ENCODE measurements at regions not wholly inside any gene's neighbourhood (a gene's known extent, or its start where the extent isn't known, plus 50 kb on each side); places are given as distances from the start of the nearest gene placed in this dataset.
A peak's percentile ranks its signal among the peaks of the same experiment; 100 is the strongest.

DNA sequence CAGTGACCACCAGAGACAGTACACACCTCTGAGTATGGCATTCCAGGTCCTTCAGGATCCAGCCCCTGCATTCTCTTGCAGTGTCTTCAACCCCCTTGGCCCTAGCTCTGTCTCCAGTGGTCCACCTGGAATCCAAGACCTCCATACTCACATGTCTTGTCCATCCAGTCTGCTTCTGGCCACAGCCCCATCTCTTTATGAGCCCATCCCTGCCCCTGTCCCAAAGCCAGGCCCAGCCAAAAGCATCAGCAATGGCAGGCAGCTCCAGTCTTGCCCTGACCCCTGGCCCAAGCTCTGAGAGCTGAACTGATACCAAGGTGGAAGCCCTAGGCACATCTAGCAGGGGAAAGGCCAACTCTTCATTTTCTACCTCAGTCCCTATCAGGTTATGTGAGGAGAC, 119.6 kb upstream of the PTPRT start:
- Histone ChIP-seq H3K27me3 (no peaks in the 10 kb centered on the region), H3K4me1 (no peaks in the 10 kb centered on the region), H3K4me3 (no peak overlapping the region), H3K9me3 (no peaks in the 10 kb centered on the region), H3K27ac (no peak overlapping the region), H3K36me3 (no peaks in the 10 kb centered on the region)
- peak in 1 of 2 donors; percentile 59 for DNase-seq (ENCODE audit: low spot score in 2 of 2)
- TF ChIP-seq POLR2A (IDR thresholded peaks at IDR 0.05) (no peak), EP300 (IDR thresholded peaks at IDR 0.05) (no peak), POLR2AphosphoS5 (IDR thresholded peaks at IDR 0.05) (no peak)
- TF ChIP-seq, protein P1, sequence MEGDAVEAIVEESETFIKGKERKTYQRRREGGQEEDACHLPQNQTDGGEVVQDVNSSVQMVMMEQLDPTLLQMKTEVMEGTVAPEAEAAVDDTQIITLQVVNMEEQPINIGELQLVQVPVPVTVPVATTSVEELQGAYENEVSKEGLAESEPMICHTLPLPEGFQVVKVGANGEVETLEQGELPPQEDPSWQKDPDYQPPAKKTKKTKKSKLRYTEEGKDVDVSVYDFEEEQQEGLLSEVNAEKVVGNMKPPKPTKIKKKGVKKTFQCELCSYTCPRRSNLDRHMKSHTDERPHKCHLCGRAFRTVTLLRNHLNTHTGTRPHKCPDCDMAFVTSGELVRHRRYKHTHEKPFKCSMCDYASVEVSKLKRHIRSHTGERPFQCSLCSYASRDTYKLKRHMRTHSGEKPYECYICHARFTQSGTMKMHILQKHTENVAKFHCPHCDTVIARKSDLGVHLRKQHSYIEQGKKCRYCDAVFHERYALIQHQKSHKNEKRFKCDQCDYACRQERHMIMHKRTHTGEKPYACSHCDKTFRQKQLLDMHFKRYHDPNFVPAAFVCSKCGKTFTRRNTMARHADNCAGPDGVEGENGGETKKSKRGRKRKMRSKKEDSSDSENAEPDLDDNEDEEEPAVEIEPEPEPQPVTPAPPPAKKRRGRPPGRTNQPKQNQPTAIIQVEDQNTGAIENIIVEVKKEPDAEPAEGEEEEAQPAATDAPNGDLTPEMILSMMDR (IDR thresholded peaks at IDR 0.05) = no peak

DNA sequence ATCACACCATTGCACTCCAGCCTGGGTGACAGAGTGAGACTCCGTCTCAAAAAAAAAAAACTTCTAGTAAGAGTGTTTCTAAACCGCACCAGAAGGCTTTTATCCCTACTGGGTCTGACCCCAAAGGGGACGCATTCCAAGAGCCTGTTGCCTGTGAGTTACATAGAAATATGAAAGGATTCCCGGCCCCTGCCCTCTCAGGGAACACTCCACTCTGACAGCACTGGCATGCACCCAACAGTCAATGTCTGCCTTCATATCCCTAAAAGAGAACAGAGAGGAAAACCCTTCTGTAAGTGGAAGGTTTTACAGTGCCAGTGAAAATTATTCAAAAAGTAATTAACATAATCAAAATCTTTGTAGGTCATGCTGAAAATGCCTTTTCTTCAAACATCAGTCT, 117.1 kb upstream of the PTPRT start:
- TF ChIP-seq POLR2A (IDR thresholded peaks at IDR 0.05) (no peak), POLR2AphosphoS5 (IDR thresholded peaks at IDR 0.05) (no peak), EP300 (IDR thresholded peaks at IDR 0.05) (no peak)
- TF ChIP-seq, protein P1 (IDR thresholded peaks at IDR 0.05) = no peak
- Histone ChIP-seq H3K4me1 (no peaks in the 10 kb centered on the region), H3K4me3 (no peak overlapping the region), H3K27ac (no peak overlapping the region), H3K36me3 (no peaks in the 10 kb centered on the region), H3K27me3 (no peaks in the 10 kb centered on the region), H3K9me3 (no peaks in the 10 kb centered on the region)
- 55% methylated on average over 4 of the region's 4 CpGs for WGBS
- no peak for DNase-seq (ENCODE audit: low spot score in 2 of 2)

DNA sequence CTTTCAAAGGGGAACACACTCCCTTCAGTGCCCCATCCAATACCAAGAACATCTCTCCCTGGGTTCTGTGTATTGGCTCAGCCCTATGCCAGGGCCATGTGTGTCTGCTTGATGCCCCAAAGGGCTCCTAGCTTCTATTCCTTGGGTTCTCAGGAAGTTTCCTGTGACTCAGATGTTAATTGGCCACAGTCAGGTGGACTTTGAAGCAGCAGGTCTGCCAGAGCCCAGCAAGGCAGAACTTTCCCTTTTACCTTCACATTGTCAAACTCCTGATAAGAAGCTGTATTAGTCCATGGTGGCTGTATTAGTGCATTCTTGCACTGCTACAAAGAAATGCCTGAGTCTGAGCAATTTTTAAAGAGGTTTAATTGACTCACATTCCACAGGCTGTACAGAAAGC, 116.0 kb upstream of the PTPRT start:
- Histone ChIP-seq H3K9me3 (no peaks in the 10 kb centered on the region), H3K4me3 (no peak overlapping the region), H3K27me3 (no peaks in the 10 kb centered on the region), H3K27ac (no peak overlapping the region), H3K4me1 (no peaks in the 10 kb centered on the region), H3K36me3 (no peaks in the 10 kb centered on the region)
- no peak for TF ChIP-seq EP300 (IDR thresholded peaks at IDR 0.05)
- no peak for TF ChIP-seq POLR2A (IDR thresholded peaks at IDR 0.05)
- TF ChIP-seq, protein P1 (IDR thresholded peaks at IDR 0.05) = no peak
- no peak for TF ChIP-seq POLR2AphosphoS5 (IDR thresholded peaks at IDR 0.05)
- peak in 1 of 2 donors; percentile 11 for DNase-seq (ENCODE audit: low spot score in 2 of 2)

DNA sequence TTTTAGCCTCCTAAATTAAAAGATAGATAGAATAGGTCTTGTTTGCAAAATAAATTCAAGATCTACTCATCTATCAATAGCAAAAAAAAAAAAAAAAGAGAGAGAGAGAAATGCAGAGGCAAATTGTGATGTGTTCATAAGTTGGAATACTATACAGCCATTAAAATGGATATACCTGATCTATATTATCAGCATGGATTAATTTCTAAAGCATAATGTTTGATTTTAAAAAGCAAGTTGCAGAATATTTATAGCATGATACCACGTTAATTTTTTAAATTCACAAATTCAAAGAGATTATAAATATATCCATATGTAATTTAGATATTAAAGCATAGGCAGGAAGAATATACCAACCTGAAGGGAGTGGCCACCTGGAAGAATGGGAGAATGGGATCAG, 114.9 kb upstream of the PTPRT start:
- no peak for DNase-seq (ENCODE audit: low spot score in 2 of 2)
- TF ChIP-seq, protein P1 (IDR thresholded peaks at IDR 0.05) = no peak
- TF ChIP-seq POLR2AphosphoS5 (IDR thresholded peaks at IDR 0.05) = no peak
- TF ChIP-seq POLR2A (IDR thresholded peaks at IDR 0.05) = no peak
- TF ChIP-seq EP300 (IDR thresholded peaks at IDR 0.05) = no peak
- WGBS = 89% methylated on average over 1 of the region's 1 CpG
- no peaks in the 10 kb centered on the region for H3K36me3 ChIP-seq
- no peaks in the 10 kb centered on the region for H3K4me1 ChIP-seq
- H3K9me3 ChIP-seq = no peaks in the 10 kb centered on the region
- H3K4me3 ChIP-seq = no peak overlapping the region
- H3K27me3 ChIP-seq = no peaks in the 10 kb centered on the region
- H3K27ac ChIP-seq = no peak overlapping the region

DNA sequence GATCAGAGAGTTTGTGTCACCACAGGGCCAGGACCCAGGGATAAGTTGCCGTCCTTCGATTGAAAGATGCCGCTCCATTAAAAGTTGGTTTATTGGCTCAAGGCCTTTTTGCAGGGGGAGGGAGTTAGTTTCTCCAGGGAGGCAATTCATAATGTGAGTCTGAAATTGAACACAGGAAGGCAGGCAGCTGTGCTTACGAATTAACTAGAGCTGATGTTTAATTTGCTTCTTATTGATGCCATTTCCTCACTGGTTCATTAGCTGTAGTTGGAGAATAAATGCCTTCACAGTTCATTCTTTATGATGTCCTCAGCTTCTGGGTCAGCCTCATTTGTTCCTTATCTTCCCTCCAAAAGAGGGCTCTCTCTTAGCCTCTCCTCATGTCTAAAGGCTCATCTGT, 113.2 kb upstream of the PTPRT start:
- 85% methylated on average over 4 of the region's 4 CpGs for WGBS
- H3K4me3 ChIP-seq = no peak overlapping the region
- H3K4me1 ChIP-seq = no peaks in the 10 kb centered on the region
- TF ChIP-seq POLR2AphosphoS5 (IDR thresholded peaks at IDR 0.05) = no peak
- TF ChIP-seq, protein P1 (IDR thresholded peaks at IDR 0.05) = no peak
- TF ChIP-seq EP300 (IDR thresholded peaks at IDR 0.05) = no peak
- no peak for TF ChIP-seq POLR2A (IDR thresholded peaks at IDR 0.05)
- peak in 1 of 2 donors; percentile 4 for DNase-seq (ENCODE audit: low spot score in 2 of 2)
- H3K36me3 ChIP-seq = no peaks in the 10 kb centered on the region
- no peaks in the 10 kb centered on the region for H3K9me3 ChIP-seq
- H3K27me3 ChIP-seq = no peaks in the 10 kb centered on the region
- H3K27ac ChIP-seq = no peak overlapping the region
